HG03064 (cell line): ENCODE measurements at regions not wholly inside any gene's neighbourhood (a gene's known extent, or its start where the extent isn't known, plus 50 kb on each side); places are given as distances from the start of the nearest gene placed in this dataset.
"Not testable (repeated sequence)": the region's sequence is repeated elsewhere in the genome, so short reads cannot be mapped to it uniquely, and the experiment has no call there.

ENCODE experiments used
- ATAC-seq: cut with Tn5 transposase; IDR thresholded peaks from one replicate; pipeline ENCODE4 v1.9.1; 2021; ENCODE audit warnings: low read depth; ENCODE audit not compliant: unreplicated experiment

DNA sequence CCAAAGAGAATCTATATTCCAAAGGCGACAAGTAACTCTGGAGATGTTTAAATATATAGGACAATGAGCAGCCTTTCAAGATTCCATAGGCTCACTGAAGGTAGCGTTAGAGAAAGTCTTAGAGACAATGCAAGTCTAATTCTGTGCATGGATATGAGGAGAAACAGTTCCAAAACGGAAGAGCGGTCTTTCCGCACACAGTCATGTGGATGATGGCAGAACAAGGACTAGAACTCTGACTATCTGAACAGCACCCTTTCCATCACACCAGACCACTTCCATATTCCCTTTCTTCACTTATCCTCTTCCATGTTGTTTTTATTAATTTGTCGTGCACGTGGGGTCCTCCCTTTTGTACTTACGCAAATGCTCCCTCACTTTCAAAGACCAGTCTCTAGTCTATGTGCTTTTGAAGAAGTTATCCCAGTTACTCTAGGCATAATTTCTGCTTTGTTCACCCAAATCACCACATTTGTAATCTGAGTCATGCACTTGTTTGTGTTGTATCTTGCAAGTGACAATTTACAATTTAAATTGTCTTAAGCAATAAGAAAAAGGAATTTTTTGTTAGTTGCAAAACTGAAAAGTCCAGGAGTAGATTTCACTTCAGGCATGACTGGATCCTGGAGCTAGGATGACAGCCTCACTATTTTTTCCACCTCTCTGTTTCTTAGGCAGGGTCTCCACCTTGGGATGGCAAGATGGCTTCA, 116.0 kb upstream of the ADRA1B start:
- ATAC-seq = no peak

DNA sequence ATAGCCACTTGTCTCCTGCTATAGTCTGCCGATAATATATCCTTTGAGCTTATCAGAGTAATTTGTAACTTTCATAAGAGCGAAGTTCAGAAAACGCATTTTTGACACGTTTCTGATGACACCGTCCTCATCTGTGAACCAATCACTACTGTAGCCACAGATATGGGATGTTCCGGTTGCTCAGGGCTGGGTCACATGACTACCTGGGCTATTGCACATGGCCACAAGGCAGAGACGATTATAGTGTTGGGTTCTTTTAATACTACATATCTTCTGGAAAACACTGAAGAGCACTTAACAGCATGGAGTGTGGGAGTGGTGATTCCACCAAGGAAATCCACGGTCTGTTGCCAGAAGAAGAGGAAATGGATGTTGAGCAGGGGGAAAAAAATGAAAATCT, 115.0 kb upstream of the ADRA1B start:
- ATAC-seq = no peak

DNA sequence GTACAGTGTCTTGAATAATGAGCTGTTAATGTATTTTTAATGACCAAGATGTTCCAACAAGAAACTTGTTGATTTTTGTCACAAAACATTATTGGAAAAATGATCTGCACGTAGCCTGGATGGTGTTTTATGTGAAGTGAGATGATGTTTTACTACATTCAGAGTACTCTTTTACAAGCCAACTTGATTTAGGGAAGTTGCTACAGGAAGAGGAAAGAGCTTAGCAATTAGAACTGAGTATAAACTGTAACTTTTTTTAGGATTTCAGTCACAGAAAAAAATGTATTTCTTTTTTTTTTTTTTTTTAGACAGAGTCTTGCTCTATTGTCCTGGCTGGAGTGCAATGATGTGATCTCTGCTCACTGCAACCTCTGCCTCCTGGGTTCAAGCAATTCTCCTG, 113.6 kb upstream of the ADRA1B start:
- no peak for ATAC-seq

DNA sequence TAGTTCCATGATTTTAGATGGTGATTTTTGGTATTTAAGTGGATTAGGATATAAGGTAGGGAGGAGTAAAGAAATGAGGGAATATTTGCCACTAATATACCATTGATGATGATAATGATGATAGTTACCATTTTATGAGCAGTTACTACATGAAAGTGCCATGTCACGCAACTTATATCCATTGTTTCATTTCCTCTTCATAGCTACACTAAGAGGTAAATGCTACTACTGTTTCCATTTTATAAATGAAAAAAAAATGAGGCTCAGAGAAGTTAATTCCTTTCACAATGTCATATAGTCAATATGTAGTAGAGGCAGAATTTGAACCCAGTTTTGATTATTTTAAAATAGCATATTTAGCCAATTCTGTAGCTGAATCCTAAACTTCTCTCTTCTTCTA, 112.2 kb upstream of the ADRA1B start:
- no peak for ATAC-seq

DNA sequence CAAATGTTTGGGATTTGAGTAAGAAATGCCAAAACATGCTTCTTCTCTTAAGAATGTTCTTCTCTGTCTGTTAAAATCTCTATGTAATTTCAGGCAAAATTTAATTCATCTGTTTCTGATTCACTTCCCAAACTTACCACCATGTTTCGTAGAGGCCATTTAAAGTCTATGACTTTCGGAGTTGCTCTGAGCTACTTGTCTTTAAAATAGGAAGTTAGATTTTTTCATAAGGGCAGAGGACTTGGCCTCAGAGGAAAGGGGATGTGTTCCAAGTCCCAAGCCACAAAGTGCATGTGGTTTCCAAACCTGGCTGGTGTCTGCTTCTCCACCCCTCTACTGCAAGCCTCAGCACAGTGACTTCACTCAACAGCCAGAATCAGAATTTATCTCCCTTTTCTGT, 111.3 kb upstream of the ADRA1B start:
- no peak for ATAC-seq

DNA sequence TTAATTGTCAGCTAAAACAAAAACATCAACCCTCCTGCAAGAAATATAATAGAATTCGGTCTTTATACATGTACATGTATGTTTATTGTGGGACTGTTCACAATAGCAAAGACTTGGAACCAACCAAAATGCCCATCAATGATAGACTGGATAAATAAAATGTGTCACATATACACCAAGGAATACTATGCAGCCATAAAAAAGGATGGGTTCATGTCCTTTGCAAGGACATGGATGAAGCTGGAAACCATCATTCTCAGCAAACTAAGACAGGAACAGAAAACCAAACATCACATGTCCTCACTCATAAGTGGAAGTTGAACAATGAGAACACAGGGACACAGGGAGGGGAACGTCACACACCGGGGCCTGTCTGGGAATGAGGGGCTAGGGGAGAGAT, 109.1 kb upstream of the ADRA1B start:
- ATAC-seq = not testable (repeated sequence)

DNA sequence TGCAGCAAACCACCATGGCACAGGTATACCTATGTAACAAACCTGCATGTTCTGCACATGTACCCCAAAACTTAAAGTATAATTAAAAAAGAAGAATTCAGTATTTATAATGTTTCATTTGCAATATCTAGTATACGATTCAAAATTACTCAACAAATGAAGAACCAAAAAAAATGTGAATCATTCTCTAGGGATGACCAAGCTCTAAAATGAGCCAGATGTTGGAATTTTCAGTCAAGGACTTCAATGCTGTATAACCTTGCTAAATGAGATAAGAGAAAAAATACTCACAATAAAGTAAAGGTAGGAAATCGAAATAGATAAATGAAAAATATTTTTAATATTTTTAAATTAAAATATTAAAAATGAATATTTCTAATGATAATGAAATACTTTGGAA, 108.7 kb upstream of the ADRA1B start:
- no peak for ATAC-seq

DNA sequence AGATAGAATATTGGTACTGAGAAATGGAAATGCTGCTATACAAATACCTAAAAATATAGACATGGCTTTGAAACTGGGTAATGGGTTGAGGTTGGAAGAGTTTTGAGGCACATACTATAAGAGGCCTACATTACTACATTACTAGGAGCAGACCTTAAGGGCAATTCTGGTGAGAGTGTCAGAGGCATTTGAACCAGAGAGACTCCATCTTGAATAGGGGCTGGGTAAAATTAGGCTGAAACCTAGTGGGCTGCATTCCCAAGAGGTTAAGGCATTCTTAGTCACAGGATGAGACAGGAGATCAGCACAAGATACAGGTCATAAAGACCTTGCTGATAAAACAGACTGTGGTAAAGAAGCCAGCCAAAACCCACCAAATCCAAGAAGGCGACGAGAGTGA, 104.6 kb upstream of the ADRA1B start:
- no peak for ATAC-seq

DNA sequence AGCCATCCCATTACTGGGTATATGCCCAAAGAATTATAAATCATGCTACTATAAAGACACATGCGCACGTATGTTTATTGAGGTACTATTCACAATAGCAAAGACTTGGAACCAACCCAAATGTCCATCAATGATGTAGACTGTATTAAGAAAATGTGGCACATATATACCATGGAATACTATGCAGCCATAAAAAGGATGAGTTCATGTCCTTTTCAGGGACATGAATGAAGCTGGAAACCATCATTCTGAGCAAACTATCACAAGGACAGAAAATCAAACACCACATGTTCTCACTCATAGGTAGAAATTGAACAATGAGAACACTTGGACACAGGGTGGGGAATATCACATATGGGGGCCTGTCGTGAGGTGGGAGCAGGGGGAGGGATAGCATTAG, 103.5 kb upstream of the ADRA1B start:
- not testable (repeated sequence) for ATAC-seq

DNA sequence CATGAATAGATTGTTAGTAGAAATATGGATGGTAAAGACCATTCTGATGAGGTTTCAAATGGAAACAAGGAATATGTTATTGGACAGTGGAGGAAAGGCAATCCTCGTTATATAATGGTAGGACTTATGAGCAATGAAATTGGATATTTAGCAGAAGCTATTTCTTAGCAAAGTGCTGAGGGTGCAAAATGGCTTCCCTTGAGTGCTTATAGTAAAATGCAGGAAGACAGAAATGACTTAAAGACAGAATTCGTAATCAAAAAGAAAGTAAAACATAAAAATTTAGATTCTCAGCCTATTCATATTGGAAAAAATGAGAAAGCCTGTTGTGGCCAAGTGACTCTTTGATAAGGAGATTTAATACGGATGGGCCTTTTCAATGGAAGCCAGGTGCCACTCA, 102.1 kb upstream of the ADRA1B start:
- no peak for ATAC-seq

DNA sequence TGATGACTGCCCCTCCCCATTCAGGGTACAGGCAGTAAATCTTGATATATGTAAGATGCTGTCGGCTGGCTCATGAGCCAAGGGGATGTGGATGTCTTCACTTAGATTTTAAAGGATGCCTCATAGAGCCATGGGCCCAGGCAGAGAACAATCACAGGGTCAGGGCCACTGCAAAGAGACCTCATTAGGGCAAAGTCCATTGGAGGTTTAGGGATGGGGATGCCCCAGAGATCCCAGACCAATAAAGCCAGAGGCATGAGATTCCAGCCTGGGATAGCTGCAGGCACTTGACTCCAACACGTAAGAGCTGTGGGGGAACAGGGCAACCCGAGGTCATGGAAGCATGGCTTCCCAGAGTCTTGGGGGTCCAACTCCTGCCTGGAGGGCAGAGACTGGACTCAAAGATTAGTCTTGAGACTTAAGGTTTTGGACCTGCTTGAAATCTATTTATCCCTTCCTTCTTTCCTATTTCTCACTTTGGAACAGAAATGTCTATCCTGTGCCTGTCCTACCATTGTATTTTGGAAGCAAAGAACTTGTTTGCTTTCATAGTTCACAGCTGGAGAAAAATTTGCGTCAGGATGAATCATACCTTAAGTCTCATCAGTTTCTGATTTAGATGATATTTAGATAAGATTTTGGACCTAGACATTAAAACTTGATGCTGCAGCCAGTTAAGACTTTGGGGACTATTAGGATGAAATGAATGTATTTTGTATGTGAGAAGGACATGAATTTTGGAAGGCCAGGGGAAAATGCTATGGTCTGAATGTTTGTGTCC, 101.3 kb upstream of the ADRA1B start:
- ATAC-seq = no peak

DNA sequence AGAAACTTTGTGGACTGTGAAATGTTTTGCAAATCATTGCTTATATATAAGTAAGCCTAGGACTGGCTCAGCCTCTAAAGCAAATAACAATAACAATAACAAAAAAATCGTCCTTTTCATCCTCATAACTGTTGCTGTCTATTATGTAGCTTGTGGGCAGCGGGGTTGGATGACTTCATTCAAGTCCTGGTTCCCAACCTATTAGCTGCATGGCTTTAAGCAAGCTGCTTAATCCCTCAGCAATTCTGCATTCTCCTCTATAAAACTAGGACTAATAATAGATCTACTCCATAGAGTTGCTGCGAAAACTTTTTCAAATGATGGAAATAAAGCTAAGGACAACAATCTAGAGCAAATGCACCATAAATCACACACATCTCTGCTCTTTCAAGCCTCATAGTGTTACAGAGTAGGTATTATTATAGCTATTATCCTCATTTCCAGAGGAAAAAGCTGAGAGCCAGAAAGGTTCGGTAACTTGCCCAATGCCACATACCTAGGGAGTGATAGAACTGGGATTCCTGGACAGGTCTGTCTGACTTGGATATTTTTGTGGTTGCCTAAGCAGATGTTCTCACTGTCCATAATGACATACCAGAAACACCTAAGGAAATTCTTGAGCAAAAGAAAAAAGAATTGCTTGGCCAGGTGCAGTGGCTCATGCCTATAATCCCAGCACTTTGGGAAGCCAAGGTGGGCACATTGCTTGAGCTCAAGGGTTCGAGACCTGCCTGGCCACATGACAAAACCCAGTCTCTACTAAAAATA, 98.8 kb upstream of the ADRA1B start:
- no peak for ATAC-seq

DNA sequence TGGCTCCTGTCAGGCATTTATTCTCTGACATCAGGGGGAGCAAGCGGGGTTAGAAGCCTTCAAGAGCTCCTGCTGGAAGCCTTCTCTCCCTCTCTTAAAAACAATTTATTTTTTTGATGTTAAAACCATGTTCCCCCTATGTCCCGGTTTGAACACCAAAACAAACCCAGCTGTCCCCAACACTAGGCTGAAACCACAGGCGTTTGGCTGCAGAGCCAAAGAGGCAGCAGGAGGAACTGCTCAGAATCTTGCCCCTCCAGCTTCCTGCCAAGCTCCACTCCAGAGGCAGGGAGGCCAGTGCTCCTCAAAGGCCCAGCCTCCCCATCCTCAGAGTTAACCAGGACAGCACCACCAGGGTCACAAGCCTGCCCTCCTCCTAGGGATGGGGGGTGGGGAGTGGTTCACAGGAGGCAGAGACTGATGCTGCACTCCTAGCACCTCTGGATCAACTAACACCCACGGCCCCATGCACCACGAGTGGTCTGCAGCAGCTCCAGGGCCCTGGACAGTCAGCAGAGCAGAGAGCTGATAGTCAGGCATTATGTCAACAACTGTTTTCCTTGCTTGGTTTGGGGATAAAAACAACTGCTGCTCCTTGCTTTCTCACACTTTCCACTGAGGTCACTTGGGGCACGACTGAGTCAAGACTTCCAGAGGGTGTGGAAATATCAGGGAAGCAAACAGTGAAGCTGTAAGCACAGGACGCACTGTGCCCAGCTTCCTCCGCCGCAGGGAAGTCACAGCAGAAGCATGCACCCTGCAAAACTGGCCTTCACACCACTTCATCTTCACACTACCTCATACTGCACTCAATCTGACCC, 96.5 kb upstream of the ADRA1B start:
- ATAC-seq = no peak

DNA sequence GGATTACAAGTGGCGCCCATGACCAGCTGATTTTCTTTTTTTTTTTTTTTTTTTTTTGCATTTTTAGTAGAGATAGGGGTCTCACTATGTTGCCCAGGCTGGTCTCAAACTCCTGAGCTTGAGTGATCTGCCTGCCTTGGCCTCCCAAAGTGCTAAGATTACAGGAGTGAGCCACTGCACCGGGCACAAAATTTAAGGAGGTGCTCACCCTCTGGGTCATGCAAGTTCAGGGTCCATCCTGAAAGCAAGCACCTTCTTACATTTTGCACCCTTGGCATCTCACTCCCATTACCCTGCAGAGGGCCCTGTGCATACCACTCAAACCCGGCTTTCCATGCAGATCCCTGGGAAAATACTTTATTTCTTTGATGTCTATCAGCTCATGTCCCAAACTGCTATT, 95.6 kb upstream of the ADRA1B start:
- no peak for ATAC-seq

DNA sequence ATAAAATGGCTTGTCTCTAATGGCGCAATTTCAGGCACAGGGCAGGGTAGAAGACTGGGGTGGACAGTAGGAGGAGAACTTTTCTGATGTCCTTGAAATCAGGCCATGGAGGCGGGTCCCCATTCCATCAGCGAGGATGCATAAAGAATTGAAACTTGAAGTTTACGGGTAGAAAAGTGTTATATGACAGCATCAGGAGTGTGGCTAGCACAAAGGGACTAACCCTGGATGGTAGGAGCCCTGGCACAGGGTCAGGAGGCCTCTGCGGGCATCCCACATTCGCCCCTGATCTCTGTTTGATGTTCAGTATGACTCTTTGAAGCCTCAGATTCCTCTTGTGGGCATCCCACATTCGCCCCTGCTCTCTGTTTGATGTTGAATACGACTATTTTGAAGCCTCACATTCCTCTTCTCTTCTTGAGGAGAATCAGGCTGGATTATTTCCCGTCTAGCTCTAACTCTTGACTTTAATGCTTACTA, 94.8 kb upstream of the ADRA1B start:
- ATAC-seq = no peak

DNA sequence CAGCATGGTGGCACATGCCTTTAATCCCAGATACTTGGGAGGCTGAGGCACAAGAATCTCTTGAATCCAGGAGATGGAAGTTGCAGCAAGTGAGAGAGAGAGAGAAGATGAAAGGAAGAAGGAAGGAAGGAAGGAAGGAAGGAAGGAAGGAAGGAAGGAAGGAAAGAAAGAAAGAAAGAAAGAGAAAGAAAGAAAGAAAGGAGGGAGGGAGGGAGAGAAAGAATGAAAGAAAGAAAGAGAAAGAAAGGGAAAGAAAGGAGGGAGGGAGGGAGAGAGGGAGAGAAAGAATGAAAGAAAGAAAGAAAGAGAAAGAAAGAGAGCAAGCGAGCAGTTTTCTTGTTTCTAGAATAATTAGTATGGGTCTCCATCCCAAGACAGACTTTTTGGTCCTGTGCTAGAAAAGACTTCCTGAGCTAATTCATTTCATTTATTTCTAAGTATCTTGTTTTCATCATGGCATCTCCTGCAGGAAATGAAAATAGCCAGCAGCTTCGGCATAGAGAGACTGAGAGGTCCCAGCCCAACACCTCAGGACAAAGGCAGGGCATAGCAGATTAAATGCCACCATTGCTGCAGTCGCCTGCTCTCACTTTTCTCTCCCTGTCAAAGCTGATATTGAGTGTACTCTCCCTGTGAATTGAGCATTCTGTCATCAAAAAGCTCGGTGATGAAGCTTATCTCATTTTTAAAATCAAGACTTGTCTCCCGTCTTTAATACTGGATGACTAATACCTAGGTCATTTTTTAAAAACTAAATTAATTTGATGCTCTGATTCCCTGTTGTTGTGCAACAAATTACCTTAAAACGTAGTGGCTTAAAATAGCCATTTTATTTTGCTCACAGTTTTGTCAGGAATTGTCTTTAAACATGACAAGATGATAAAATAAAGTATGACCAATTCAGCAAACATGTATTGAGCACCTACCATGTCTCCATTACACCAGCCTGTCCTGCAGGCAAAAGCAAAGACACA, 91.8 kb upstream of the ADRA1B start:
- ATAC-seq = no peak

DNA sequence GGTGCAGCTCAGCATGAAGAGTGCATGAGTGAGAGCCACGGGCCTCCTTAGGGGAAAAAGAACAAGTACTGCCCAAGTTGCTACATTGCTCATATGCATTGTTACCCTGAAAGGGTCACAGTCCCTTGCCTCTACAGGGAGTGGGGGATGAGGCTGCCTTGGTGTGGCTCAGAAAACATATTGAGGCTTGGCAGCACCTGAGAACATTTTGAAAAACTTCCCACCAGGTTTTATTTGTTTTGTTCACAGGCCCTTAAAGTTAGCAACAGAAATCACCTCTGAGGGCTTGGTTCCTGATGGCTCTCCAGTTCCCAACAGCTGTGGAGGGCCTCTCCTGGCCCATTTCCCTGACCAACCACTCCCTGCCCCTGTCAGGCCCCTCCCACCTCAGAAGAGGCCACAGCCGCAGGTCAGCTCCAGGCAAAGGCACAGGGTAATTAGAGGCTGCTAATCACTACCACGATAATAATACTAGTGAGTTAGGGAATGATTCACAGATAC, 90.7 kb upstream of the ADRA1B start:
- ATAC-seq = no peak

DNA sequence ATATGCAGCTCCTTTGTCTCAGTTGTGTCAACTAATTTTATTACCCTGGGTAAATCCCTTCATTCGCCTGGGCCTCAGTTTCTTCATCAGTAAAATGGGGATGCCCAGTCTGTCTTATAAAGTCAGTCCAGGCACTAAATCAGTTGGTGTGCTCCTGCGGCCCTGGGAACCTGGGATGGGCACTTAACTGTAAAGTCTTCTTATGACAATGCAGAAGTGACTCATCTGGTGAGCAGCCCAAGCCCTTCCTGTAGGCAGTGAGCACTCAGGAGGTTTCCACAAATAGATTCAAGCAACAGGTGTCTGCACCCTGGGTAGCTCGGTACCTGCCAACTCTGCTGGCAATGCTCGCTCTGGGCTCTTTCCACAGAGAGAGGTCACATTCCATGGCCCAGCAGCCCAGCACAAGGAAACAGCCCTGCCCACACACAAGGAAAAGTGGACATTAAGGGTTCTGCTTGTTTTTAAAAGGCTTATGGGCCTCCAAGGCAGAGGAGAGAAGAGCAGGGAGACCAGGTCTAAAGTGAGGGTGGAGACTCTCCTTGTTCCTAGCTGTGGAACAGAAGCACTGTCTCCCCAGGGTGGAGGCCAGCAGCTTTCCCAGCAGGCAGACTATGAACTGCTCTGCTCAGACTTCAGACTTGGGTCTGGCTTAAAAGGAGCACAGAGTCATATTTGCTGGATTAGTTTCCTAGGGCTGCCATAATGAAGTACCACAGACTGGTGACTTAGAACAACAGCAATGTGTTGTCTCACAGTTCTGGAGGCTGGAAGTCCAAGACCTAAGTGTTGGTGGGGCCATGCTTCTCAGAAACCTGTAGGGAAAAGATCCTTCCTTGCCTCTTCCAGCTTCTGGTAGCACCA, 89.7 kb upstream of the ADRA1B start:
- ATAC-seq = peak; percentile 99
